ENCODE measurements at regions not wholly inside any gene's neighbourhood (a gene's known extent, or its start where the extent isn't known, plus 50 kb on each side); places are given as distances from the start of the nearest gene placed in this dataset.

DNA sequence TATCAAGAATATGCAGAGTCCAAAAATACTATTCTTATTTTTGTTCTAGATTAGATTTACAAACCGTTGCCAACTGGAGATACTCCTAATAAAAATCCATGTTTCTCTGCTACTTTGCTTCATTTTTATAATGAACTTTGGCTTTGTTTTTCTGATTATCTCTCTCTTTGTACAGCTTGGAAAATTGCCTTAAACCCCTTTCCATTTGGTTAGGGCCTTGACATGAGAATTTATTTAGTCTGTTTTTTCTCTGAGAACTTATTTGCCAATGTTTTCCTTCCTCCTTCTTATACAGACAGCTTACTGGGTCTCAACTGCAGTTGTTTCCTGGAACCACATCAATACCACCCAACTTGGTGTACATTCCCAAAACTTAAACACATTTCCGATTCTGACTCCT lies 555.4 kb downstream of the SLITRK6 start:
- Histone ChIP-seq H3F3A (ENCODE audit: insufficient read depth) (no peaks in the 10 kb centered on the region), H3K9me2 (ENCODE audit: insufficient read depth) (no peaks in the 10 kb centered on the region), H2AFZ (no peak overlapping the region), H3K4me3 (no peak overlapping the region), H4K20me1 (ENCODE audit: insufficient read depth) (no peaks in the 10 kb centered on the region), H3K36me3 (ENCODE audit: low read depth) (no peaks in the 10 kb centered on the region), H3K4me2 (ENCODE audit: unreplicated experiment) (no peak overlapping the region), H3K27me3 (replicated peaks; ENCODE audit: insufficient read depth) (no peaks in the 10 kb centered on the region), H3K79me2 (ENCODE audit: insufficient read depth) (no peaks in the 10 kb centered on the region), H3K27ac (no peak overlapping the region), H3K9ac (no peak overlapping the region), H3K4me1 (ENCODE audit: insufficient read depth) (no peaks in the 10 kb centered on the region), H3K9me3 (ENCODE audit: low read depth) (no peaks in the 10 kb centered on the region)
- TF ChIP-seq EZH2 (IDR thresholded peaks at IDR 0.05; ENCODE audit: insufficient read depth, poor library complexity, severe bottlenecking) (no peak), EZH2phosphoT487 (IDR thresholded peaks at IDR 0.05; ENCODE audit: insufficient read depth, low read depth) (no peak)
- in situ Hi-C loops (cut with MboI): no loop called here
- DNase-seq: no peak
- 13 to 20% methylated on average over 2 of the region's 2 CpGs for WGBS, 2 experiments (ENCODE audit: low coverage in 1 of 2, low lambda C conversion rate in 2 of 2, missing lambda C conversion rate in 2 of 2)

DNA sequence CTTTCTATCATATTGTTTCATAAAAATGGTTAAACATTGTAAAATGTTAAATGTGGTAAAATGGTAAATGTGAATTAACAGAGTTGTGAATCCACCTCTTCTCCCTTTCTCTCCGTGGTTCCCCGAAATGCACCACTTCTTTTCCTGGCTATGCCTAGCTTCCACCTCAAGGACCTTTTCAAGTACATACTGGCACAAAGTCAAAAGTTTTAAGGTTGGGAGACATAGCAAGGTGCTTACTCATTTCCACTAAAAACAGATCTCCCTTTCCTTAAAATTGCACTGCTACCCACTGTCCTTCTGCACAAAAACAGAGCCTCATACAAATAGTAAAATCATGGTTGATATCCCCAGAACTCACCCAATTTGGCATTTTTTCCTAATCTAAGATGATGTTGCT lies 558.2 kb downstream of the SLITRK6 start:
- in situ Hi-C loops (cut with MboI): no loop called here
- Histone ChIP-seq H4K20me1 (ENCODE audit: insufficient read depth) (no peaks in the 10 kb centered on the region), H2AFZ (no peak overlapping the region), H3K9me2 (ENCODE audit: insufficient read depth) (no peaks in the 10 kb centered on the region), H3K27me3 (replicated peaks; ENCODE audit: insufficient read depth) (no peaks in the 10 kb centered on the region), H3K4me2 (ENCODE audit: unreplicated experiment) (no peak overlapping the region), H3K36me3 (ENCODE audit: low read depth) (no peaks in the 10 kb centered on the region), H3K4me1 (ENCODE audit: insufficient read depth) (no peaks in the 10 kb centered on the region), H3K9ac (no peak overlapping the region), H3K79me2 (ENCODE audit: insufficient read depth) (no peaks in the 10 kb centered on the region), H3K4me3 (no peak overlapping the region), H3K27ac (no peak overlapping the region), H3F3A (ENCODE audit: insufficient read depth) (no peaks in the 10 kb centered on the region), H3K9me3 (ENCODE audit: low read depth) (no peaks in the 10 kb centered on the region)
- 45 to 57% methylated on average over 2 of the region's 2 CpGs for WGBS, 2 experiments (ENCODE audit: low coverage in 1 of 2, low lambda C conversion rate in 2 of 2, missing lambda C conversion rate in 2 of 2)
- no peak for TF ChIP-seq EZH2phosphoT487 (IDR thresholded peaks at IDR 0.05; ENCODE audit: insufficient read depth, low read depth)
- no peak for TF ChIP-seq EZH2 (IDR thresholded peaks at IDR 0.05; ENCODE audit: insufficient read depth, poor library complexity, severe bottlenecking)
- DNase-seq: no peak

DNA sequence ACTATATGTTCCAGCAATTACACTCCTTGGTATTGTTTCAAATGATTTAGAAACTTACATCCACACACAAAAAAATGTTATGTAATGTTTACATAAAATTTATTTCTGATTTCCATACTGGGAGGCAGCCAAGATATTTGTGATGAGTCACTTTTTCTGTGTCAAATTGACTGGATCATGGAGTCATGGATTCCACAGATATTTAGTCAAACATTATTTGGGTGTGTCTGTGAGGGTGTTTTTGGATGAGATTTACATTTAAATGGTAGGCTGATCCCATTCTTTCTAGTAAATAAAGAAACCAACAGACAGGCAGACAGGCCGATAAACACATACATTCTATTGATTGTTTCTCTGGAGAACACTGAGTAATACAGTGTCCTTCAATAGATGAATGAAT lies 562.8 kb downstream of the SLITRK6 start:
- Histone ChIP-seq H3K9me3 (ENCODE audit: low read depth) (no peaks in the 10 kb centered on the region), H3K79me2 (ENCODE audit: insufficient read depth) (no peaks in the 10 kb centered on the region), H3K4me3 (no peak overlapping the region), H3K9ac (no peak overlapping the region), H3K4me1 (ENCODE audit: insufficient read depth) (no peaks in the 10 kb centered on the region), H3K27ac (no peak overlapping the region), H4K20me1 (ENCODE audit: insufficient read depth) (no peaks in the 10 kb centered on the region), H3F3A (ENCODE audit: insufficient read depth) (no peaks in the 10 kb centered on the region), H3K36me3 (ENCODE audit: low read depth) (no peaks in the 10 kb centered on the region), H3K4me2 (ENCODE audit: unreplicated experiment) (no peak overlapping the region), H3K9me2 (ENCODE audit: insufficient read depth) (no peaks in the 10 kb centered on the region), H3K27me3 (replicated peaks; ENCODE audit: insufficient read depth) (no peaks in the 10 kb centered on the region), H2AFZ (no peak overlapping the region)
- no peak for TF ChIP-seq EZH2 (IDR thresholded peaks at IDR 0.05; ENCODE audit: insufficient read depth, poor library complexity, severe bottlenecking)
- no peak for TF ChIP-seq EZH2phosphoT487 (IDR thresholded peaks at IDR 0.05; ENCODE audit: insufficient read depth, low read depth)
- 33 to 66% methylated on average over 1 of the region's 1 CpG for WGBS, 2 experiments (ENCODE audit: low coverage in 1 of 2, low lambda C conversion rate in 2 of 2, missing lambda C conversion rate in 2 of 2)
- no peak for DNase-seq
- in situ Hi-C loops (cut with MboI): no loop called here

DNA sequence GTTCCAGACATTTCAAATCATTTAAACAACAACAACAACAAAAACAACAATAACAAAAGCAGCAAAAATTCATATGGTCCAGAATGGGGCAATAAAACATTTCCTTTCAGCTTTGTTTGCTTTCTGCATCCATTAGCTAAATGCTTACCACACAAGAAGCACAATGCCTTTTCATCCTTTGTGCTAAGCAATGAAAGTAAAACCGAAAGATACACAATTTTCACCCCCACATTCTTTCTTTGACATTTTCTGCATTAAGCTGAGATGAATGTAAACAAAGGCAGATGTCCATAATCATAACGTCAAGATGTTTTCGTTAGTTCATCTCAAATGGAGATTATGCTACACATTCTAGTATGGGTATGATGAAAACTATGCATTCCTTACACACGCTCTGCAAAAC lies 568.5 kb downstream of the SLITRK6 start:
- no peak overlapping the region for H3K4me3 ChIP-seq
- H3K27ac ChIP-seq: no peak overlapping the region
- WGBS, 2 experiments (ENCODE audit: low coverage in 1 of 2, low lambda C conversion rate in 2 of 2, missing lambda C conversion rate in 2 of 2): 5 to 7% methylated on average over 4 of the region's 4 CpGs
- no peak overlapping the region for H3K4me2 ChIP-seq (ENCODE audit: unreplicated experiment)
- H3K36me3 ChIP-seq (ENCODE audit: low read depth): no peaks in the 10 kb centered on the region
- H4K20me1 ChIP-seq (ENCODE audit: insufficient read depth): no peaks in the 10 kb centered on the region
- DNase-seq: no peak
- no peak overlapping the region for H3K9ac ChIP-seq
- H3F3A ChIP-seq (ENCODE audit: insufficient read depth): no peaks in the 10 kb centered on the region
- TF ChIP-seq EZH2phosphoT487 (IDR thresholded peaks at IDR 0.05; ENCODE audit: insufficient read depth, low read depth) (no peak), EZH2 (IDR thresholded peaks at IDR 0.05; ENCODE audit: insufficient read depth, poor library complexity, severe bottlenecking) (no peak)
- H3K9me2 ChIP-seq (ENCODE audit: insufficient read depth): no peaks in the 10 kb centered on the region
- no peaks in the 10 kb centered on the region for H3K9me3 ChIP-seq (ENCODE audit: low read depth)
- no peak overlapping the region for H2AFZ ChIP-seq
- H3K27me3 ChIP-seq (replicated peaks; ENCODE audit: insufficient read depth): no peaks in the 10 kb centered on the region
- in situ Hi-C loops (cut with MboI): no loop called here
- H3K4me1 ChIP-seq (ENCODE audit: insufficient read depth): no peaks in the 10 kb centered on the region
- H3K79me2 ChIP-seq (ENCODE audit: insufficient read depth): no peaks in the 10 kb centered on the region

DNA sequence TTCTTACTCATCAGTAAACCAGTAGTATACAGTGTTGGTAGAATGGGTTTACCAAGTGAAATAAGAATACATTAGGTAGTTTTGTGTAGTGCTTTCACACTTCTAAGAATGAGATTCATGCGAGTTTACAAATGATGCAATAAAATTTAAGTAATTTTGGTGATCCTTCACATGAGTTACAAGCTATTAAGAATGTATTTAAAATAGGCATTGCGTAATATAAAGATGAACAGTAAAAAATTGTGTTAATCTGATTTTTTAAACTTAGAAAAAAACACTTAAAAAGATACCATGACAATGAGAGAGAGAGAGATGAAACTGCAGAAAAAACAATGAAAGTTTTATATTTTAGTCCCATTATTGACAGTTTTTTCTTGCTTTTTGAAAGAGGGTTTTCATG lies 570.5 kb downstream of the SLITRK6 start:
- TF ChIP-seq EZH2phosphoT487 (IDR thresholded peaks at IDR 0.05; ENCODE audit: insufficient read depth, low read depth) (no peak), EZH2 (IDR thresholded peaks at IDR 0.05; ENCODE audit: insufficient read depth, poor library complexity, severe bottlenecking) (no peak)
- Histone ChIP-seq H3K4me2 (ENCODE audit: unreplicated experiment) (no peak overlapping the region), H3K9ac (no peak overlapping the region), H3K79me2 (ENCODE audit: insufficient read depth) (no peaks in the 10 kb centered on the region), H3K9me2 (ENCODE audit: insufficient read depth) (no peaks in the 10 kb centered on the region), H3K27me3 (replicated peaks; ENCODE audit: insufficient read depth) (no peaks in the 10 kb centered on the region), H2AFZ (no peak overlapping the region), H3K36me3 (ENCODE audit: low read depth) (no peaks in the 10 kb centered on the region), H3K27ac (no peak overlapping the region), H4K20me1 (ENCODE audit: insufficient read depth) (no peaks in the 10 kb centered on the region), H3K9me3 (ENCODE audit: low read depth) (no peaks in the 10 kb centered on the region), H3K4me3 (no peak overlapping the region), H3F3A (ENCODE audit: insufficient read depth) (no peaks in the 10 kb centered on the region), H3K4me1 (ENCODE audit: insufficient read depth) (no peaks in the 10 kb centered on the region)
- DNase-seq: no peak
- WGBS, 2 experiments (ENCODE audit: low coverage in 1 of 2, low lambda C conversion rate in 2 of 2, missing lambda C conversion rate in 2 of 2): 16 to 19% methylated on average over 2 of the region's 2 CpGs
- in situ Hi-C loops (cut with MboI): no loop called here
